Daoy (cell line): ENCODE measurements at regions not wholly inside any gene's neighbourhood (a gene's known extent, or its start where the extent isn't known, plus 50 kb on each side); places are given as distances from the start of the nearest gene placed in this dataset.
"Not testable (repeated sequence)": the region's sequence is repeated elsewhere in the genome, so short reads cannot be mapped to it uniquely, and the experiment has no call there.

ENCODE experiments used
- DNase-seq: peaks from one replicate; pipeline ENCODE4 v3.0.0-alpha.2; 2015; ENCODE audit warnings: low read depth

- no peak for DNase-seq
These were observed 1239.7 kb upstream of the ALCAM start for GRCh38 chr3:104126864-104127553.

GRCh38 chr3:104127830-104128229 is 1238.9 kb upstream of the ALCAM start:
- no peak for DNase-seq

GRCh38 chr3:104132566-104133403 is 1233.9 kb upstream of the ALCAM start:
- DNase-seq: no peak

- DNase-seq: no peak
These were observed 1233.1 kb upstream of the ALCAM start for GRCh38 chr3:104133630-104134029.

- no peak for DNase-seq
These were observed 1229.6 kb upstream of the ALCAM start for GRCh38 chr3:104137116-104137515.

- no peak for DNase-seq
These were observed 1221.5 kb upstream of the ALCAM start for GRCh38 chr3:104145164-104145563.

GRCh38 chr3:104149154-104149553 is 1217.6 kb upstream of the ALCAM start:
- DNase-seq: no peak

GRCh38 chr3:104150724-104151123 is 1216.0 kb upstream of the ALCAM start:
- DNase-seq: no peak

- DNase-seq: no peak
These were observed 1211.8 kb upstream of the ALCAM start for GRCh38 chr3:104154896-104155295.

- DNase-seq: no peak
These were observed 1200.8 kb upstream of the ALCAM start for GRCh38 chr3:104165866-104166265.

GRCh38 chr3:104168386-104168785 is 1198.3 kb upstream of the ALCAM start:
- no peak for DNase-seq

GRCh38 chr3:104175696-104176095 is 1191.0 kb upstream of the ALCAM start:
- no peak for DNase-seq

GRCh38 chr3:104176706-104177105 is 1190.0 kb upstream of the ALCAM start:
- no peak for DNase-seq

GRCh38 chr3:104178680-104179079 is 1188.0 kb upstream of the ALCAM start:
- no peak for DNase-seq

GRCh38 chr3:104180906-104181305 is 1185.8 kb upstream of the ALCAM start:
- DNase-seq: no peak

- DNase-seq: no peak
These were observed 1176.0 kb upstream of the ALCAM start for GRCh38 chr3:104190681-104191080.

GRCh38 chr3:104198131-104198530 is 1168.6 kb upstream of the ALCAM start:
- DNase-seq: no peak

- no peak for DNase-seq
These were observed 1159.8 kb upstream of the ALCAM start for GRCh38 chr3:104206925-104207324.

GRCh38 chr3:104214277-104214676 is 1152.4 kb upstream of the ALCAM start:
- no peak for DNase-seq

- no peak for DNase-seq
These were observed 1151.8 kb upstream of the ALCAM start for GRCh38 chr3:104214937-104215336.

- not testable (repeated sequence) for DNase-seq
These were observed 1147.7 kb upstream of the ALCAM start for GRCh38 chr3:104219046-104219445.

GRCh38 chr3:104234442-104235194 is 1132.1 kb upstream of the ALCAM start:
- no peak for DNase-seq
